IMR-90 (cell line): ENCODE measurements at regions not wholly inside any gene's neighbourhood (a gene's known extent, or its start where the extent isn't known, plus 50 kb on each side); places are given as distances from the start of the nearest gene placed in this dataset.

Experiments
- ATAC-seq: fragments of 200-7000 bp; cut with Tn5 transposase; 2 replicates; pipeline ENCODE4 v1.9.1; 2020; ENCODE audit warnings: low read depth, mild to moderate bottlenecking, moderate library complexity
- BruUV-seq: library from RNA; stranded (reverse); fragments of 400-500 nt; replicated peaks from 2 replicates; lab custom pipeline; 2021; lab: Mats Ljungman, UMichigan
- CTCF ChIA-PET: fragments of 300-600 bp; formaldehyde crosslinking; extraction: SDS; loops from one replicate; lab custom pipeline; 2021; ENCODE audit warnings: antibody characterized with exemption; lab: Yijun Ruan, JAX
- POLR2A ChIA-PET: fragments of 300-600 bp; sonication (Branson Sonifier 250); formaldehyde crosslinking; loops from one replicate; lab custom pipeline; 2022; ENCODE audit warnings: antibody characterized with exemption; ENCODE audit not compliant: unreplicated experiment; lab: Charles Lee
- DNase-seq: peaks from one replicate; pipeline ENCODE4 v3.0.0; 2013
- H2AFZ ChIP-seq: replicated peaks from 2 replicates; pipeline ENCODE3; 2013; ENCODE audit warnings: low read length, mild to moderate bottlenecking; ENCODE audit not compliant: poor library complexity
- H2AK5ac ChIP-seq: 2 replicates; pipeline ENCODE4 v1.6.1; 2013; ENCODE audit warnings: low read depth, low read length, inconsistent platforms
- H2AK9ac ChIP-seq: replicated peaks from 2 replicates; pipeline ENCODE3; 2013; ENCODE audit warnings: mild to moderate bottlenecking, low read depth, low read length, moderate library complexity; ENCODE audit not compliant: poor library complexity
- H2BK120ac ChIP-seq: 2 replicates; pipeline ENCODE4 v1.6.1; 2013; ENCODE audit warnings: low read depth, low read length, inconsistent platforms
- H2BK15ac ChIP-seq: 3 replicates; pipeline ENCODE4 v1.6.1; 2013; ENCODE audit warnings: low read depth, low read length, inconsistent platforms
- H2BK20ac ChIP-seq: 2 replicates; pipeline ENCODE4 v1.6.1; 2013; ENCODE audit warnings: low read depth, mild to moderate bottlenecking, inconsistent platforms, low read length, moderate library complexity
- H2BK5ac ChIP-seq: 2 replicates; pipeline ENCODE4 v1.6.1; 2013; ENCODE audit warnings: mild to moderate bottlenecking, low read depth, low read length, inconsistent platforms; ENCODE audit not compliant: poor library complexity, severe bottlenecking
- H3K14ac ChIP-seq: replicated peaks from 2 replicates; pipeline ENCODE4 v1.6.1; 2013; ENCODE audit warnings: low read depth, low read length, inconsistent platforms
- H3K18ac ChIP-seq: 2 replicates; pipeline ENCODE4 v1.6.1; 2013; ENCODE audit warnings: low read depth, low read length, control low read depth
- H3K23ac ChIP-seq: 2 replicates; pipeline ENCODE4 v1.6.1; 2013; ENCODE audit warnings: low read depth, low read length, inconsistent platforms
- H3K27ac ChIP-seq: 2 replicates; pipeline ENCODE4 v1.5.1; 2013; ENCODE audit warnings: mild to moderate bottlenecking, control low read depth, low read length; ENCODE audit not compliant: insufficient read depth
- H3K27me3 ChIP-seq: 2 replicates; pipeline ENCODE4 v1.6.1; 2013; ENCODE audit warnings: low read length; ENCODE audit not compliant: control insufficient read depth, insufficient read depth
- H3K36me3 ChIP-seq: 2 replicates; pipeline ENCODE4 v1.6.1; 2013; ENCODE audit warnings: low read length, mixed read lengths; ENCODE audit not compliant: control insufficient read depth, insufficient read depth
- H3K4ac ChIP-seq: 2 replicates; pipeline ENCODE4 v1.6.1; 2013; ENCODE audit warnings: low read depth, low read length, inconsistent platforms
- H3K4me1 ChIP-seq: 2 replicates; pipeline ENCODE4 v1.6.1; 2013; ENCODE audit warnings: low read length, mixed read lengths; ENCODE audit not compliant: control insufficient read depth, insufficient read depth
- H3K4me2 ChIP-seq: 2 replicates; pipeline ENCODE4 v1.6.1; 2013; ENCODE audit warnings: low read depth, mild to moderate bottlenecking, control low read depth, low read length, moderate library complexity
- H3K4me3 ChIP-seq: 2 replicates; pipeline ENCODE4 v1.5.1; 2013; ENCODE audit warnings: low read depth, mild to moderate bottlenecking, control low read depth, low read length, moderate library complexity; ENCODE audit not compliant: insufficient read depth
- H3K56ac ChIP-seq: 2 replicates; pipeline ENCODE4 v1.6.1; 2013; ENCODE audit warnings: low read length, inconsistent platforms; ENCODE audit not compliant: insufficient read depth; ENCODE audit errors: extremely low read depth
- H3K79me1 ChIP-seq, 2 experiments: 2 replicates each; pipeline ENCODE4 v1.6.1; 2013; ENCODE audit warnings: low read length in 2 of 2, inconsistent platforms in 1 of 2, low read depth in 1 of 2
- H3K9ac ChIP-seq: 2 replicates; pipeline ENCODE4 v1.6.1; 2013; ENCODE audit warnings: low read depth, low read length, control low read depth
- H3K9me1 ChIP-seq: 2 replicates; pipeline ENCODE4 v1.6.1; 2013; ENCODE audit warnings: low read length, inconsistent platforms; ENCODE audit not compliant: insufficient read depth
- H3K9me3 ChIP-seq: 2 replicates; pipeline ENCODE4 v1.6.1; 2013; ENCODE audit warnings: low read length; ENCODE audit not compliant: control insufficient read depth, insufficient read depth
- H4K20me1 ChIP-seq: 2 replicates; pipeline ENCODE4 v1.6.1; 2013; ENCODE audit warnings: low read length, inconsistent platforms; ENCODE audit not compliant: insufficient read depth
- H4K5ac ChIP-seq: 2 replicates; pipeline ENCODE4 v1.6.1; 2013; ENCODE audit warnings: mild to moderate bottlenecking, low read depth, low read length, control low read depth
- H4K8ac ChIP-seq, 2 experiments: 2 replicates each; pipeline ENCODE4 v1.6.1; 2013; ENCODE audit warnings: low read depth in 2 of 2, low read length in 2 of 2, control low read depth in 1 of 2, inconsistent platforms in 1 of 2
- H4K91ac ChIP-seq: 2 replicates; pipeline ENCODE4 v1.6.1; 2013; ENCODE audit warnings: low read depth, low read length, inconsistent platforms; ENCODE audit not compliant: insufficient read depth
- BHLHE40 ChIP-seq: fragments of 150-350 bp; IDR thresholded peaks from 2 replicates; pipeline ENCODE4 v1.6.1; 2016; ENCODE audit warnings: mild to moderate bottlenecking, low read depth, low read length
- CEBPB ChIP-seq: IDR thresholded peaks from 2 replicates; pipeline ENCODE4 v1.6.1; 2012; ENCODE audit warnings: low read depth, low read length, improper control_type of control experiment
- CHD1 ChIP-seq: IDR thresholded peaks from 2 replicates; pipeline ENCODE4 v1.6.1; 2012; ENCODE audit warnings: low read depth, low read length, improper control_type of control experiment
- CTCF ChIP-seq: conservative IDR thresholded peaks from 2 replicates; pipeline ENCODE4 v1.5.1; 2012; ENCODE audit warnings: mild to moderate bottlenecking, low read depth, low read length, improper control_type of control experiment
- ELK1 ChIP-seq: fragments of 150-350 bp; IDR thresholded peaks from 2 replicates; pipeline ENCODE4 v1.6.1; 2016; ENCODE audit warnings: low read depth, mild to moderate bottlenecking, low read length, moderate library complexity, borderline replicate concordance
- FOS ChIP-seq: fragments of 150-350 bp; IDR thresholded peaks from 2 replicates; pipeline ENCODE4 v1.6.1; 2016; ENCODE audit warnings: low read depth, low read length
- MAFK ChIP-seq: IDR thresholded peaks from 2 replicates; pipeline ENCODE4 v1.6.1; 2012; ENCODE audit warnings: low read depth, low read length, improper control_type of control experiment
- MAZ ChIP-seq: IDR thresholded peaks from 2 replicates; pipeline ENCODE4 v1.6.1; 2012; ENCODE audit warnings: low read depth, mild to moderate bottlenecking, low read length, improper control_type of control experiment, moderate library complexity, borderline replicate concordance
- MXI1 ChIP-seq: IDR thresholded peaks from 2 replicates; pipeline ENCODE4 v1.6.1; 2012; ENCODE audit warnings: low read depth, mild to moderate bottlenecking, low read length, moderate library complexity, borderline replicate concordance
- NFE2L2 ChIP-seq: fragments of 150-350 bp; IDR thresholded peaks from 2 replicates; pipeline ENCODE4 v1.6.1; 2016; ENCODE audit warnings: low read depth, mild to moderate bottlenecking, low read length
- POLR2A ChIP-seq: IDR thresholded peaks from 2 replicates; pipeline ENCODE4 v1.6.1; 2012; ENCODE audit warnings: mild to moderate bottlenecking, low read depth, low read length
- RAD21 ChIP-seq: IDR thresholded peaks from 2 replicates; pipeline ENCODE4 v1.6.1; 2012; ENCODE audit warnings: low read length, improper control_type of control experiment
- RCOR1 ChIP-seq: IDR thresholded peaks from 2 replicates; pipeline ENCODE4 v1.6.1; 2012; ENCODE audit warnings: mild to moderate bottlenecking, low read length, improper control_type of control experiment; ENCODE audit not compliant: insufficient replicate concordance
- RFX5 ChIP-seq: IDR thresholded peaks from 2 replicates; pipeline ENCODE4 v1.8.0; 2012; ENCODE audit warnings: low read depth, mild to moderate bottlenecking, low read length, moderate library complexity
- SMC3 ChIP-seq: fragments of 150-350 bp; IDR thresholded peaks from 2 replicates; pipeline ENCODE4 v1.6.1; 2016; ENCODE audit warnings: low read depth, mild to moderate bottlenecking, antibody characterized with exemption, low read length, moderate library complexity
- USF2 ChIP-seq: fragments of 150-350 bp; IDR thresholded peaks from 2 replicates; pipeline ENCODE4 v1.6.1; 2017; ENCODE audit warnings: mild to moderate bottlenecking, antibody characterized with exemption, low read length, low read depth
- WGBS, 2 experiments: methylation state at CpG; one replicate each; pipeline versions ENCODE4 v1.1.5 to v1.1.7; 2013; ENCODE audit warnings: missing lambda C conversion rate in 2 of 2; ENCODE audit not compliant: insufficient read length in 1 of 2; ENCODE audit errors: extremely low coverage in 2 of 2; 5-methylcytosine and 5-hydroxymethylcytosine counted together
- dilution Hi-C: fragments of 300-500 bp; cut with HindIII; formaldehyde crosslinking; loops from one replicate; pipeline ENCODE4 v1.14.3; 2018; ENCODE audit warnings: low sequenced_read_pairs; ENCODE audit not compliant: unreplicated experiment
- in situ Hi-C: fragments of 300-500 bp; cut with MboI; formaldehyde crosslinking; loops from 3 replicates; pipeline ENCODE4 v1.14.3; 2019; ENCODE audit warnings: low sequenced_read_pairs, inconsistent platforms, mixed read lengths
- intact Hi-C: fragments of 100-400 bp; cut with micrococcal nuclease; formaldehyde crosslinking; loops from 2 replicates; pipeline ENCODE4 v1.10.0; 2022

GRCh38 chr17:74078363-74078941 lies 125.0 kb upstream of the RPL38 start:
- WGBS, 2 experiments = 43% methylated on average over 5 of the region's 12 CpGs; no CpG with 5 or more reads in 1 of the 2 experiments
- CTCF ChIA-PET = no interaction called here
- Histone ChIP-seq H4K91ac (no peak overlapping the region), H3K79me1 (no peaks in the 10 kb centered on the region), H3K14ac (no peak overlapping the region), H3K23ac (no peak overlapping the region), H2BK20ac (no peak overlapping the region), H2AK9ac (no peak overlapping the region), H3K9me1 (no peaks in the 10 kb centered on the region), H4K5ac (no peak overlapping the region), H3K4me2 (no peak overlapping the region), H3K56ac (no peak overlapping the region), H3K9me3 (peaks cover 48% of the 10 kb centered on the region), H3K4ac (no peak overlapping the region), H2AK5ac (no peak overlapping the region), H2BK5ac (no peak overlapping the region), H4K8ac (no peak overlapping the region), H2BK15ac (no peak overlapping the region), H2AFZ (no peak overlapping the region), H3K4me1 (no peaks in the 10 kb centered on the region), H3K9ac (no peak overlapping the region), H2BK120ac (no peak overlapping the region), H3K27me3 (no peaks in the 10 kb centered on the region), H4K20me1 (no peaks in the 10 kb centered on the region), H3K18ac (no peak overlapping the region), H3K36me3 (no peaks in the 10 kb centered on the region), H3K4me3 (no peak overlapping the region), H3K27ac (no peak overlapping the region)
- TF ChIP-seq NFE2L2 (no peak), BHLHE40 (no peak), RFX5 (no peak), SMC3 (no peak), FOS (no peak), MAZ (no peak), ELK1 (no peak), RAD21 (no peak), RCOR1 (no peak), CEBPB (no peak), CTCF (no peak), MAFK (no peak), CHD1 (no peak), POLR2A (no peak), USF2 (no peak), MXI1 (no peak)
- DNase-seq (no peak), ATAC-seq (no peak)
- intact Hi-C loops = no loop called here
- POLR2A ChIA-PET = no interaction called here
- in situ Hi-C loops = loop anchor here (25.0 kb wide), 1 partner anchor 191 kb away; no protein-coding TSS in a partner anchor
- BruUV-seq = no TSS peak
- dilution Hi-C loops = no loop called here
